Loucy (cell line): ENCODE measurements at regions not wholly inside any gene's neighbourhood (a gene's known extent, or its start where the extent isn't known, plus 50 kb on each side); places are given as distances from the start of the nearest gene placed in this dataset.
A peak's percentile ranks its signal among the peaks of the same experiment; 100 is the strongest.

Experiments used
- H2AFZ ChIP-seq: fragments of 200-600 bp; sonication (generic); 2 replicates; pipeline ENCODE4 v1.6.0; 2016; ENCODE audit warnings: antibody characterized with exemption, mild to moderate bottlenecking, low read length, moderate library complexity
- H3F3A ChIP-seq: fragments of 200-600 bp; 2 replicates; pipeline ENCODE4 v1.6.0; 2016; ENCODE audit warnings: antibody characterized with exemption, low read depth, mild to moderate bottlenecking
- H3K27me3 ChIP-seq: fragments of 200-600 bp; sonication (generic); 2 replicates; pipeline ENCODE4 v1.6.1; 2014; ENCODE audit warnings: low read length, mild to moderate bottlenecking; ENCODE audit not compliant: insufficient read depth, poor library complexity, severe bottlenecking
- H3K36me3 ChIP-seq: fragments of 200-600 bp; sonication (generic); 2 replicates; pipeline ENCODE4 v1.6.1; 2016; ENCODE audit warnings: low read length; ENCODE audit not compliant: insufficient read depth
- H3K4me1 ChIP-seq: fragments of 200-600 bp; sonication (generic); 2 replicates; pipeline ENCODE4 v1.5.1; 2014; ENCODE audit warnings: low read length, mild to moderate bottlenecking; ENCODE audit not compliant: insufficient read depth, poor library complexity, severe bottlenecking
- H3K4me2 ChIP-seq: fragments of 200-600 bp; sonication (generic); 2 replicates; pipeline ENCODE4 v1.6.0; 2014; ENCODE audit warnings: antibody characterized with exemption, low read length, low read depth, mild to moderate bottlenecking; ENCODE audit not compliant: poor library complexity, severe bottlenecking
- H3K4me3 ChIP-seq: fragments of 200-600 bp; sonication (generic); 2 replicates; pipeline ENCODE4 v1.5.1; 2014; ENCODE audit warnings: low read length, mild to moderate bottlenecking, mixed read lengths; ENCODE audit not compliant: poor library complexity, severe bottlenecking
- H3K79me2 ChIP-seq: fragments of 200-600 bp; sonication (generic); 2 replicates; pipeline ENCODE4 v1.6.1; 2014; ENCODE audit warnings: low read length; ENCODE audit not compliant: insufficient read depth
- H3K9ac ChIP-seq: fragments of 200-600 bp; sonication (generic); 2 replicates; pipeline ENCODE4 v1.6.0; 2014; ENCODE audit warnings: mild to moderate bottlenecking, low read depth, low read length, moderate library complexity; ENCODE audit not compliant: poor library complexity, severe bottlenecking
- H3K9me2 ChIP-seq: fragments of 200-600 bp; sonication (generic); replicated peaks from 2 replicates; pipeline ENCODE4 v1.6.1; 2016; ENCODE audit warnings: low read depth, low read length, mixed read lengths
- H3K9me3 ChIP-seq: fragments of 200-600 bp; sonication (generic); 2 replicates; pipeline ENCODE4 v1.6.1; 2014; ENCODE audit warnings: mild to moderate bottlenecking, antibody characterized with exemption, low read length, low read depth; ENCODE audit not compliant: insufficient read depth
- H4K20me1 ChIP-seq: fragments of 200-600 bp; sonication (generic); 2 replicates; pipeline ENCODE4 v1.6.0; 2014; ENCODE audit warnings: antibody characterized with exemption, low read length, mild to moderate bottlenecking; ENCODE audit not compliant: insufficient read depth, poor library complexity, severe bottlenecking
- EZH2phosphoT487 ChIP-seq: fragments of 200-600 bp; IDR thresholded peaks from 2 replicates; pipeline ENCODE4 v1.6.1; 2018; ENCODE audit warnings: antibody characterized with exemption, mild to moderate bottlenecking, moderate library complexity, borderline replicate concordance
- TF ChIP-seq, protein P1 (sequence below): fragments of 200-600 bp; sonication (generic); conservative IDR thresholded peaks from 2 replicates; pipeline ENCODE4 v1.5.1; 2014; ENCODE audit warnings: mild to moderate bottlenecking, antibody characterized with exemption, low read length

DNA sequence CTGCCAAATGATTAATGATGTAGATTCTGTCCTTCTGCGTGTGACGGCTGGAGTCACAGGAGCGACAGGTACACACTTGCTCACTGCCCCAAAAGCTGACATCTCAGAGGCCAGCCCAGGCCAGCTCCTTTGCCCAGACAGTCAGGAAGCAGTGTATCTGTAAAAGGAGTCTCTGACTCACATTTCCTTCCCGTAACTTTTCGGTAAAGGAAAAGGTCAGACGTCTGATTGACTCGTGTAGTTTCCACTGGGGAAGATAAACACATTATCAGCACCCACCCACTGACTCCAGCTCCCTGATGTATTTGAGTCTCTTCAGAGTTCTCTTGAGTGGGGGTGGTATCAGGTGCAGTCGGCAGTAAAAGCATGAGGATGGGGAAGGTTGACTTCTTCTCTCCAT, 64.4 kb upstream of the WWC1 start:
- no peak overlapping the region for H3K4me3 ChIP-seq
- H3F3A ChIP-seq = no peaks in the 10 kb centered on the region
- no peaks in the 10 kb centered on the region for H3K27me3 ChIP-seq
- H4K20me1 ChIP-seq = no peaks in the 10 kb centered on the region
- peaks cover 4% of the 10 kb centered on the region for H3K4me1 ChIP-seq
- H3K36me3 ChIP-seq = no peaks in the 10 kb centered on the region
- H3K4me2 ChIP-seq = no peak overlapping the region
- H3K79me2 ChIP-seq = no peaks in the 10 kb centered on the region
- TF ChIP-seq, protein P1, sequence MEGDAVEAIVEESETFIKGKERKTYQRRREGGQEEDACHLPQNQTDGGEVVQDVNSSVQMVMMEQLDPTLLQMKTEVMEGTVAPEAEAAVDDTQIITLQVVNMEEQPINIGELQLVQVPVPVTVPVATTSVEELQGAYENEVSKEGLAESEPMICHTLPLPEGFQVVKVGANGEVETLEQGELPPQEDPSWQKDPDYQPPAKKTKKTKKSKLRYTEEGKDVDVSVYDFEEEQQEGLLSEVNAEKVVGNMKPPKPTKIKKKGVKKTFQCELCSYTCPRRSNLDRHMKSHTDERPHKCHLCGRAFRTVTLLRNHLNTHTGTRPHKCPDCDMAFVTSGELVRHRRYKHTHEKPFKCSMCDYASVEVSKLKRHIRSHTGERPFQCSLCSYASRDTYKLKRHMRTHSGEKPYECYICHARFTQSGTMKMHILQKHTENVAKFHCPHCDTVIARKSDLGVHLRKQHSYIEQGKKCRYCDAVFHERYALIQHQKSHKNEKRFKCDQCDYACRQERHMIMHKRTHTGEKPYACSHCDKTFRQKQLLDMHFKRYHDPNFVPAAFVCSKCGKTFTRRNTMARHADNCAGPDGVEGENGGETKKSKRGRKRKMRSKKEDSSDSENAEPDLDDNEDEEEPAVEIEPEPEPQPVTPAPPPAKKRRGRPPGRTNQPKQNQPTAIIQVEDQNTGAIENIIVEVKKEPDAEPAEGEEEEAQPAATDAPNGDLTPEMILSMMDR = no peak
- no peak for TF ChIP-seq EZH2phosphoT487
- H3K9me2 ChIP-seq = no peaks in the 10 kb centered on the region
- H3K9ac ChIP-seq = no peak overlapping the region
- H3K9me3 ChIP-seq = no peaks in the 10 kb centered on the region
- H2AFZ ChIP-seq = no peak overlapping the region

DNA sequence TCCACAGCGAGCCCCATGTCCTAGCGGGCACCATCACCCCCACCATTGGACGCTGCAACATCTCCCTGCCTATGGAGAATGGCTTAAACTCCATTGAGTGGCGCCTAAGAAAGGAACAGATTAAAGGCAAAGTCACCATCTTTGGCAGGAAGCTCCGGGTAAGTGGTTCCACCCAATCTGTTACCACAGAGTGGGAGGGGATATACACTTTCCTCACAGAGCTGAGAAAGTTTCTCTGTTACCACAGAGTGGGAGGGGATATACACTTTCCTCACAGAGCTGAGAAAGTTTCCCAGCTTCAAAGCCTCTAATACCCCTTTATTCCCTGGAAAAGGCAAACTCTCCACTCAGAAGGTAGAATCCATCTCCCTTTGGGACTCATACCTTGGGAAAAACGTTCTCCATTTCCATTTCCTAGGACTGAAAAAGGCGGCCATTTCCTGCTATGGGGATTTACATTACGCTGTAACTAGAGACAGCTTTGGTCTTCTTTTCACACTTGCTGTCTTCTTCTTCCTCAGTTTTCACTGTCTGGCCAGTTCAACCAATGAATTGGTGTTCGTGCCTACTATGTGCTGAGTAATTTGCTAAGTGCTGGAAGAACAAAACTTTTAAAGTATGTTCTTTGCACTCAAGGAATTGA, 63.4 kb upstream of the WWC1 start:
- H3K9me2 ChIP-seq = no peaks in the 10 kb centered on the region
- H3K79me2 ChIP-seq = no peaks in the 10 kb centered on the region
- H3K9me3 ChIP-seq = no peaks in the 10 kb centered on the region
- H3K36me3 ChIP-seq = no peaks in the 10 kb centered on the region
- H4K20me1 ChIP-seq = no peaks in the 10 kb centered on the region
- peak overlapping the region; percentile 67 for H2AFZ ChIP-seq
- no peaks in the 10 kb centered on the region for H3K27me3 ChIP-seq
- H3K4me1 ChIP-seq = peaks cover 4% of the 10 kb centered on the region
- TF ChIP-seq, protein P1 = no peak
- TF ChIP-seq EZH2phosphoT487 = no peak
- no peak overlapping the region for H3K9ac ChIP-seq
- no peak overlapping the region for H3K4me2 ChIP-seq
- H3K4me3 ChIP-seq = no peak overlapping the region
- H3F3A ChIP-seq = no peaks in the 10 kb centered on the region

DNA sequence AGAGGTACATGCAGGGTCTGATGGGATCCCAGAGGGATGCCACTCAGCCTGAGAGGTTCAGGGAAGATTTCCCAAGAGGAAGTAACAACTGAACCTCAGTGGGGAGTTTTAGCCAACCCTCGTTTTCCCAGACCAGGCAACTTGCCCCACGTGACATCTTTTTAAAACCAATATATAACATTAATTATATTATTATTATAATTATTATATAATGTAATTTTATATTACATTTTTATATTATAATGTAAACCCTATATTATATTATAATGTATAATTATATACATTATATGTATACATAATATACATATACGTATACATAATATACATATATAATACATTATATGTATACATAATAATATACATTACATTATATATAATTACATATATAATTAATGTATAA, 62.8 kb upstream of the WWC1 start:
- no peak overlapping the region for H3K4me2 ChIP-seq
- no peaks in the 10 kb centered on the region for H3K27me3 ChIP-seq
- no peaks in the 10 kb centered on the region for H3F3A ChIP-seq
- H3K36me3 ChIP-seq = no peaks in the 10 kb centered on the region
- H3K9ac ChIP-seq = no peak overlapping the region
- H3K4me3 ChIP-seq = no peak overlapping the region
- no peaks in the 10 kb centered on the region for H3K79me2 ChIP-seq
- no peaks in the 10 kb centered on the region for H3K9me3 ChIP-seq
- no peaks in the 10 kb centered on the region for H4K20me1 ChIP-seq
- no peak overlapping the region for H2AFZ ChIP-seq
- peaks cover 4% of the 10 kb centered on the region for H3K4me1 ChIP-seq
- TF ChIP-seq EZH2phosphoT487 = no peak
- TF ChIP-seq, protein P1 = no peak
- no peaks in the 10 kb centered on the region for H3K9me2 ChIP-seq
